Adrenal gland (tissue), 5 donors: ENCODE measurements at regions not wholly inside any gene's neighbourhood (a gene's known extent, or its start where the extent isn't known, plus 50 kb on each side); places are given as distances from the start of the nearest gene placed in this dataset.
"Not testable (repeated sequence)": the region's sequence is repeated elsewhere in the genome, so short reads cannot be mapped to it uniquely, and the experiment has no call there.

ENCODE experiments used
- CTCF ChIP-seq, 6 experiments: fragments of 450-650 bp in 4 of 6; fragments of 200-600 bp in 2 of 6; sonication (generic) in 1 of 6; IDR thresholded peaks; 1 replicate in 5 of 6; 2 replicates in 1 of 6; pipeline versions ENCODE4 v1.5.1 to v1.8.0; 2016 to 2021; ENCODE audit warnings: antibody characterized with exemption in 6 of 6, mild to moderate bottlenecking in 2 of 6, moderate library complexity in 1 of 6
- POLR2A ChIP-seq, 2 donors: fragments of 450-650 bp; IDR thresholded peaks; one replicate each; pipeline ENCODE4 v1.6.1; 2017; ENCODE audit warnings: antibody characterized with exemption in 2 of 2, mild to moderate bottlenecking in 2 of 2, moderate library complexity in 1 of 2
- donor health status: DM: no; HTN: no; CAD: no.

- TF ChIP-seq CTCF, POLR2A (IDR thresholded peaks at IDR 0.05): not testable (repeated sequence)
Observed at GRCh38 chr6:56780109-56780508, 137.4 kb upstream of the DST start.
